ENCODE measurements at regions not wholly inside any gene's neighbourhood (a gene's known extent, or its start where the extent isn't known, plus 50 kb on each side); places are given as distances from the start of the nearest gene placed in this dataset.

- DNase-seq = no peak
These were observed 53.7 kb upstream of the SMAD1 start for GRCh38 chr4:145427991-145428390.

- no peak for DNase-seq
These were observed 54.4 kb upstream of the SMAD1 start for GRCh38 chr4:145427221-145427620.

- no peak for DNase-seq
These were observed 58.5 kb upstream of the SMAD1 start for GRCh38 chr4:145423017-145423708.

- DNase-seq = no peak
These were observed 60.9 kb upstream of the SMAD1 start for GRCh38 chr4:145420595-145421214.

- no peak for DNase-seq
These were observed 62.9 kb upstream of the SMAD1 start for GRCh38 chr4:145418739-145419138.

GRCh38 chr4:145417348-145418130 is 64.1 kb upstream of the SMAD1 start:
- no peak for DNase-seq

- DNase-seq = no peak
These were observed 66.8 kb upstream of the SMAD1 start for GRCh38 chr4:145414841-145415240.

GRCh38 chr4:145414226-145414625 is 67.4 kb upstream of the SMAD1 start:
- DNase-seq = no peak

- no peak for DNase-seq
These were observed 74.7 kb upstream of the SMAD1 start for GRCh38 chr4:145406970-145407369.

GRCh38 chr4:145404761-145405160 is 76.9 kb upstream of the SMAD1 start:
- no peak for DNase-seq

GRCh38 chr4:145396581-145396980 is 85.1 kb upstream of the SMAD1 start:
- no peak for DNase-seq

GRCh38 chr4:145390571-145390970 is 91.1 kb upstream of the SMAD1 start:
- DNase-seq = no peak

GRCh38 chr4:145389550-145389949 is 92.1 kb upstream of the SMAD1 start:
- DNase-seq = no peak

GRCh38 chr4:145388043-145388442 is 93.6 kb upstream of the SMAD1 start:
- no peak for DNase-seq

- no peak for DNase-seq
These were observed 94.6 kb upstream of the SMAD1 start for GRCh38 chr4:145387079-145387478.

GRCh38 chr4:145381163-145381562 is 100.5 kb upstream of the SMAD1 start:
- no peak for DNase-seq

GRCh38 chr4:145380123-145380522 is 101.5 kb upstream of the SMAD1 start:
- no peak for DNase-seq

GRCh38 chr4:145375416-145375815 is 106.2 kb upstream of the SMAD1 start:
- no peak for DNase-seq

GRCh38 chr4:145352438-145353145 is 129.1 kb upstream of the SMAD1 start:
- DNase-seq = no peak

GRCh38 chr4:145351922-145352321 is 129.7 kb upstream of the SMAD1 start:
- no peak for DNase-seq

GRCh38 chr4:145351162-145351561 is 130.5 kb upstream of the SMAD1 start:
- DNase-seq = no peak

- DNase-seq = no peak
These were observed 133.4 kb upstream of the SMAD1 start for GRCh38 chr4:145348291-145348690.

GRCh38 chr4:145347684-145348083 is 134.0 kb upstream of the SMAD1 start:
- DNase-seq = no peak

All from central memory CD4-positive, alpha-beta T cell (primary cell).